GM23338 (cell line): ENCODE measurements at regions not wholly inside any gene's neighbourhood (a gene's known extent, or its start where the extent isn't known, plus 50 kb on each side); places are given as distances from the start of the nearest gene placed in this dataset.

ENCODE experiments used
- EZH2 ChIP-seq: fragments of 200-600 bp; sonication (generic); IDR thresholded peaks from one replicate; pipeline ENCODE4 v1.8.0; 2017; ENCODE audit warnings: antibody characterized with exemption, mild to moderate bottlenecking, low read depth; ENCODE audit not compliant: unreplicated experiment
- EZH2phosphoT487 ChIP-seq: fragments of 200-600 bp; sonication (generic); IDR thresholded peaks from one replicate; pipeline ENCODE4 v1.8.1; 2018; ENCODE audit warnings: antibody characterized with exemption; ENCODE audit not compliant: unreplicated experiment
- NANOG ChIP-seq: IDR thresholded peaks from 2 replicates; pipeline ENCODE4 v1.6.1; 2016; ENCODE audit warnings: antibody characterized with exemption, borderline replicate concordance
- POLR2AphosphoS5 ChIP-seq: IDR thresholded peaks from 2 replicates; pipeline ENCODE4 v1.6.1; 2016; ENCODE audit warnings: antibody characterized with exemption, low read depth
- STAT1 ChIP-seq: IDR thresholded peaks from one replicate; pipeline ENCODE4 v1.6.1; 2016; ENCODE audit warnings: antibody characterized with exemption; ENCODE audit not compliant: unreplicated experiment
- TF ChIP-seq, protein P1 (sequence below), 2 experiments: fragments of 200-600 bp in 1 of 2; sonication (generic) in 1 of 2; conservative IDR thresholded peaks; 2 replicates each; pipeline versions ENCODE4 v1.5.1 to v1.6.1; 2016 to 2017; ENCODE audit warnings: antibody characterized with exemption in 2 of 2, low read depth in 2 of 2, mild to moderate bottlenecking in 2 of 2, moderate library complexity in 1 of 2
- TF ChIP-seq, protein P2 (sequence below): IDR thresholded peaks from one replicate; pipeline ENCODE4 v1.6.1; 2018; ENCODE audit warnings: antibody characterized with exemption; ENCODE audit not compliant: unreplicated experiment

DNA sequence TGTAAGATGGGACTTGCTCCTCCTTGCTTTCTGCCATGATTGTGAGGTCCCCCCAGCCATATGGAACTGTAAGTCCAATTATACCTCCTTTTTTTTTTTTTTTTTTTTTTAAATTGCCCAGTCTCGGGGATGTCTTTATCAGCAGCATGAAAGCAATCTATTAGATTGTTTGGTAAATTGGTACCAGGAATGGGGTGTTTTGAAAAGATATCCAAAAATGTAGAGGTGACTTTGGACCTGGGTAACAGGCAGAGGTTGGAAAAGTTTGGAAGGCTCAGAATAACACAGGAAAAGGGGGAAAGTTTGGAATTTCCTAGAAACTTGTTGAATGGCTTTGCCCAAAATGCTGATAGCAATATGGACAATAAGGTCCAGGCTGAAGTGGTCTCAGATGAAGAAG, 545.8 kb upstream of the ALCAM start:
- TF ChIP-seq, protein P1, sequence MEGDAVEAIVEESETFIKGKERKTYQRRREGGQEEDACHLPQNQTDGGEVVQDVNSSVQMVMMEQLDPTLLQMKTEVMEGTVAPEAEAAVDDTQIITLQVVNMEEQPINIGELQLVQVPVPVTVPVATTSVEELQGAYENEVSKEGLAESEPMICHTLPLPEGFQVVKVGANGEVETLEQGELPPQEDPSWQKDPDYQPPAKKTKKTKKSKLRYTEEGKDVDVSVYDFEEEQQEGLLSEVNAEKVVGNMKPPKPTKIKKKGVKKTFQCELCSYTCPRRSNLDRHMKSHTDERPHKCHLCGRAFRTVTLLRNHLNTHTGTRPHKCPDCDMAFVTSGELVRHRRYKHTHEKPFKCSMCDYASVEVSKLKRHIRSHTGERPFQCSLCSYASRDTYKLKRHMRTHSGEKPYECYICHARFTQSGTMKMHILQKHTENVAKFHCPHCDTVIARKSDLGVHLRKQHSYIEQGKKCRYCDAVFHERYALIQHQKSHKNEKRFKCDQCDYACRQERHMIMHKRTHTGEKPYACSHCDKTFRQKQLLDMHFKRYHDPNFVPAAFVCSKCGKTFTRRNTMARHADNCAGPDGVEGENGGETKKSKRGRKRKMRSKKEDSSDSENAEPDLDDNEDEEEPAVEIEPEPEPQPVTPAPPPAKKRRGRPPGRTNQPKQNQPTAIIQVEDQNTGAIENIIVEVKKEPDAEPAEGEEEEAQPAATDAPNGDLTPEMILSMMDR (conservative IDR thresholded peaks at IDR 0.05; ENCODE audit: low read depth in 2 of 2): no peak
- no peak for TF ChIP-seq POLR2AphosphoS5
- no peak for TF ChIP-seq EZH2
- TF ChIP-seq, protein P2, sequence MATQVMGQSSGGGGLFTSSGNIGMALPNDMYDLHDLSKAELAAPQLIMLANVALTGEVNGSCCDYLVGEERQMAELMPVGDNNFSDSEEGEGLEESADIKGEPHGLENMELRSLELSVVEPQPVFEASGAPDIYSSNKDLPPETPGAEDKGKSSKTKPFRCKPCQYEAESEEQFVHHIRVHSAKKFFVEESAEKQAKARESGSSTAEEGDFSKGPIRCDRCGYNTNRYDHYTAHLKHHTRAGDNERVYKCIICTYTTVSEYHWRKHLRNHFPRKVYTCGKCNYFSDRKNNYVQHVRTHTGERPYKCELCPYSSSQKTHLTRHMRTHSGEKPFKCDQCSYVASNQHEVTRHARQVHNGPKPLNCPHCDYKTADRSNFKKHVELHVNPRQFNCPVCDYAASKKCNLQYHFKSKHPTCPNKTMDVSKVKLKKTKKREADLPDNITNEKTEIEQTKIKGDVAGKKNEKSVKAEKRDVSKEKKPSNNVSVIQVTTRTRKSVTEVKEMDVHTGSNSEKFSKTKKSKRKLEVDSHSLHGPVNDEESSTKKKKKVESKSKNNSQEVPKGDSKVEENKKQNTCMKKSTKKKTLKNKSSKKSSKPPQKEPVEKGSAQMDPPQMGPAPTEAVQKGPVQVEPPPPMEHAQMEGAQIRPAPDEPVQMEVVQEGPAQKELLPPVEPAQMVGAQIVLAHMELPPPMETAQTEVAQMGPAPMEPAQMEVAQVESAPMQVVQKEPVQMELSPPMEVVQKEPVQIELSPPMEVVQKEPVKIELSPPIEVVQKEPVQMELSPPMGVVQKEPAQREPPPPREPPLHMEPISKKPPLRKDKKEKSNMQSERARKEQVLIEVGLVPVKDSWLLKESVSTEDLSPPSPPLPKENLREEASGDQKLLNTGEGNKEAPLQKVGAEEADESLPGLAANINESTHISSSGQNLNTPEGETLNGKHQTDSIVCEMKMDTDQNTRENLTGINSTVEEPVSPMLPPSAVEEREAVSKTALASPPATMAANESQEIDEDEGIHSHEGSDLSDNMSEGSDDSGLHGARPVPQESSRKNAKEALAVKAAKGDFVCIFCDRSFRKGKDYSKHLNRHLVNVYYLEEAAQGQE: no peak
- TF ChIP-seq STAT1: no peak
- TF ChIP-seq EZH2phosphoT487: no peak
- no peak for TF ChIP-seq NANOG
